Choroid plexus epithelial cell (primary cell): ENCODE measurements at regions not wholly inside any gene's neighbourhood (a gene's known extent, or its start where the extent isn't known, plus 50 kb on each side); places are given as distances from the start of the nearest gene placed in this dataset.
A peak's percentile ranks its signal among the peaks of the same experiment; 100 is the strongest.

Source experiments
- DNase-seq: peaks from one replicate; pipeline ENCODE4 v3.0.0-alpha.2; 2010; ENCODE audit warnings: low read depth
- H3K4me3 ChIP-seq: 2 replicates; pipeline ENCODE4 v1.5.1; 2011; ENCODE audit warnings: low read depth, mild to moderate bottlenecking, control low read depth, low read length, moderate library complexity
- TF ChIP-seq, protein P1 (sequence below): conservative IDR thresholded peaks from 2 replicates; pipeline ENCODE4 v1.5.1; 2011; ENCODE audit warnings: low read depth, mild to moderate bottlenecking, control low read depth, inconsistent platforms, low read length, moderate library complexity

DNA sequence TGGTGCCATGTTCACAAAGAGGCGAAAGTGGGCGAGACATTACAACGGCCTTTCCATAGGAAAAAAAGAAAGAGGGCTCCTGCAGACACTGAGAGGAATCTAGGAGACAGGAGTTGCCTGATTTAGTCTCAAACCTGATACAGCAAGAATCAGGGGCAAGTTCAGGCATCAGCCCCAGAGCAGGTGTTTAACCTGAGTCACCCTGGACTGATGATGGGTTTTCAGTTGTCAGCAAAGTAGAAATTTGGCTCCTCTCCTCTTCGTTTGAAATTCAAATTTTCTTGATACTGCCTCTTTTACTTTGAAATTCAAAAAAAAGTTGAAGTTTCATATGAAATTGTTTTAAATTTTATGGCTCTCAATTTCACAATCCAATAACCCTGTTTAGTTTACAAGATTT, 189.5 kb downstream of the ABCC12 start:
- DNase-seq: no peak
- TF ChIP-seq, protein P1, sequence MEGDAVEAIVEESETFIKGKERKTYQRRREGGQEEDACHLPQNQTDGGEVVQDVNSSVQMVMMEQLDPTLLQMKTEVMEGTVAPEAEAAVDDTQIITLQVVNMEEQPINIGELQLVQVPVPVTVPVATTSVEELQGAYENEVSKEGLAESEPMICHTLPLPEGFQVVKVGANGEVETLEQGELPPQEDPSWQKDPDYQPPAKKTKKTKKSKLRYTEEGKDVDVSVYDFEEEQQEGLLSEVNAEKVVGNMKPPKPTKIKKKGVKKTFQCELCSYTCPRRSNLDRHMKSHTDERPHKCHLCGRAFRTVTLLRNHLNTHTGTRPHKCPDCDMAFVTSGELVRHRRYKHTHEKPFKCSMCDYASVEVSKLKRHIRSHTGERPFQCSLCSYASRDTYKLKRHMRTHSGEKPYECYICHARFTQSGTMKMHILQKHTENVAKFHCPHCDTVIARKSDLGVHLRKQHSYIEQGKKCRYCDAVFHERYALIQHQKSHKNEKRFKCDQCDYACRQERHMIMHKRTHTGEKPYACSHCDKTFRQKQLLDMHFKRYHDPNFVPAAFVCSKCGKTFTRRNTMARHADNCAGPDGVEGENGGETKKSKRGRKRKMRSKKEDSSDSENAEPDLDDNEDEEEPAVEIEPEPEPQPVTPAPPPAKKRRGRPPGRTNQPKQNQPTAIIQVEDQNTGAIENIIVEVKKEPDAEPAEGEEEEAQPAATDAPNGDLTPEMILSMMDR: no peak
- H3K4me3 ChIP-seq: no peak overlapping the region

- TF ChIP-seq, protein P1: no peak
- H3K4me3 ChIP-seq: no peak overlapping the region
- DNase-seq: peak; percentile 21
Measured at GRCh38 chr16:47965439-47965838, 190.4 kb downstream of the ABCC12 start.

DNA sequence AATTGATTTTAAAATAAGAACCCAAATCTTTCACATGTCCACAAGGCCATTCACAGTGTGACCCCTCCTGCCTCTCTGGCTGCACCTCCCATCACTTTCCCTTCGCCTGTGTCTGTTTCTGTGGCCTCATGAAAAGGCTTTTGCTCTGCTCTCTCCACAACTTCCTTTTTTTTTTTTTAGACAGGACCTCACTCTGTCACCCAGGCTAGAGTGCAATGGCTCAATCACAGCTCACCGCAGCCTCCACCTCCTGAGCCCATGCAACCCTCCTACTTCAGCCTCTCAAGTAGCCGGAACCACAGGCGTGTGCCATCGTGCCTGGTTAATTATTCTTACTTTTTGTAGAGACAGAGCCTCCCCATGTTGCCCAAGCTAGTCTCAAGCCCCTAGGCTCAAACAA, 197.1 kb downstream of the ABCC12 start:
- no peak overlapping the region for H3K4me3 ChIP-seq
- TF ChIP-seq, protein P1: no peak
- DNase-seq: no peak

DNA sequence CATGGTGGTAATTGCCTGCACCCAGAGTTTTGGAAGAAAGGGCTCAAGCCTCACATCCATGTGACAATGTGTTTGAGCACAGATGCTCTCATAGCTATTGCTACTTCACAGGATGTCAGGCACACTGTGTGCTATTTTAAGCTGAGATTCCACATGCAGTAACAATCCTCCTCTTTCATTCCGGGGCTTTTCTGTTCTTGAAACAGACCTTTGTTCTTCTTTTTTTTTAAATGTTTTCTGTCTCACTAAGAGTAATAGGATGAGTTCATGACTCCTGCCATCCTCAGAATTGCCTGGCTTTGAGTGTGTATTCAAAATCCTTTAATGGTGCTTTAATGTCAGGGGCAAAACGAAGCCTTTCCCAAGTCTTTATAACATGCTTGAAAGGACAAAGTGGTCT, 198.9 kb downstream of the ABCC12 start:
- H3K4me3 ChIP-seq: no peak overlapping the region
- TF ChIP-seq, protein P1: no peak
- no peak for DNase-seq

- H3K4me3 ChIP-seq: no peak overlapping the region
- TF ChIP-seq, protein P1: no peak
- DNase-seq: no peak
Measured at GRCh38 chr16:47949714-47950113, 206.1 kb downstream of the ABCC12 start.

- no peak overlapping the region for H3K4me3 ChIP-seq
- DNase-seq: no peak
- TF ChIP-seq, protein P1: no peak
Measured at GRCh38 chr16:47949276-47949675, 206.5 kb downstream of the ABCC12 start.

GRCh38 chr16:47947723-47948122, 208.1 kb downstream of the ABCC12 start:
- TF ChIP-seq, protein P1: no peak
- no peak overlapping the region for H3K4me3 ChIP-seq
- no peak for DNase-seq
